ENCODE measurements at regions not wholly inside any gene's neighbourhood (a gene's known extent, or its start where the extent isn't known, plus 50 kb on each side); places are given as distances from the start of the nearest gene placed in this dataset.
"Not testable (repeated sequence)": the region's sequence is repeated elsewhere in the genome, so short reads cannot be mapped to it uniquely, and the experiment has no call there.

- Histone ChIP-seq H3K27ac (no peak overlapping the region), H3K4me3 (no peak overlapping the region), H3K36me3 (no peaks in the 10 kb centered on the region), H3K4me1 (no peaks in the 10 kb centered on the region), H3K27me3 (no peaks in the 10 kb centered on the region), H3K9me3 (no peaks in the 10 kb centered on the region)
- TF ChIP-seq POLR2A (IDR thresholded peaks at IDR 0.05), result no peak
- no peak for TF ChIP-seq POLR2AphosphoS5 (IDR thresholded peaks at IDR 0.05)
- TF ChIP-seq, protein P1, sequence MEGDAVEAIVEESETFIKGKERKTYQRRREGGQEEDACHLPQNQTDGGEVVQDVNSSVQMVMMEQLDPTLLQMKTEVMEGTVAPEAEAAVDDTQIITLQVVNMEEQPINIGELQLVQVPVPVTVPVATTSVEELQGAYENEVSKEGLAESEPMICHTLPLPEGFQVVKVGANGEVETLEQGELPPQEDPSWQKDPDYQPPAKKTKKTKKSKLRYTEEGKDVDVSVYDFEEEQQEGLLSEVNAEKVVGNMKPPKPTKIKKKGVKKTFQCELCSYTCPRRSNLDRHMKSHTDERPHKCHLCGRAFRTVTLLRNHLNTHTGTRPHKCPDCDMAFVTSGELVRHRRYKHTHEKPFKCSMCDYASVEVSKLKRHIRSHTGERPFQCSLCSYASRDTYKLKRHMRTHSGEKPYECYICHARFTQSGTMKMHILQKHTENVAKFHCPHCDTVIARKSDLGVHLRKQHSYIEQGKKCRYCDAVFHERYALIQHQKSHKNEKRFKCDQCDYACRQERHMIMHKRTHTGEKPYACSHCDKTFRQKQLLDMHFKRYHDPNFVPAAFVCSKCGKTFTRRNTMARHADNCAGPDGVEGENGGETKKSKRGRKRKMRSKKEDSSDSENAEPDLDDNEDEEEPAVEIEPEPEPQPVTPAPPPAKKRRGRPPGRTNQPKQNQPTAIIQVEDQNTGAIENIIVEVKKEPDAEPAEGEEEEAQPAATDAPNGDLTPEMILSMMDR (IDR thresholded peaks at IDR 0.05), result no peak
- TF ChIP-seq EP300 (IDR thresholded peaks at IDR 0.05), result no peak
- no peak for DNase-seq (ENCODE audit: low spot score in 2 of 2)
- WGBS, result 75% methylated on average over 13 of the region's 13 CpGs
Measured at GRCh38 chr4:187088070-187088799, 364.6 kb upstream of the FAT1 start.

DNA sequence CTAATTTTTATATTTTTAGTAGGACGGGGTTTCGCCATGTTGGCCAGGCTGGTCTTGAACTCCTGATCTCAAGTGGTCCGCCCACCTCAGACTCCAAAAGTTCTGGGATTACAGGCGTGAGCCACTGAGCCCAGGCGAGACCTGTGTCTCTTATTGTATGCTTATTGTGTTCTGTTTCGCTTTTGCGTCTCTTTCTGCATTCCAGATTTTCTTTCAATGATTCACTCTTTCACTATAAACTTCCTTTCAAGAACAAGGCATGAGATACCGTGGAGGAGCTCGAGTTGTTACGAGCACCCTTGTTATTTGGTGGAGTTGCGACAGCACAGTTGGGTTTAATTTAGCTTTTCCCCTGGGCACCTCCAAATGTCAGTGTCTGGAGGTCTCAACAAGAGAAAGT is 366.7 kb upstream of the FAT1 start:
- TF ChIP-seq POLR2AphosphoS5 (IDR thresholded peaks at IDR 0.05) (no peak), POLR2A (IDR thresholded peaks at IDR 0.05) (no peak), EP300 (IDR thresholded peaks at IDR 0.05) (no peak)
- TF ChIP-seq, protein P1 (IDR thresholded peaks at IDR 0.05), result no peak
- H3K36me3 ChIP-seq, result no peaks in the 10 kb centered on the region
- 90% methylated on average over 11 of the region's 11 CpGs for WGBS

GRCh38 chr4:187090832-187091231 is 367.2 kb upstream of the FAT1 start:
- not testable (repeated sequence) for H3K9me3 ChIP-seq; DNase-seq (ENCODE audit: low spot score in 2 of 2); H3K36me3 ChIP-seq; H3K4me1 ChIP-seq; H3K4me3 ChIP-seq; H3K27ac ChIP-seq; H3K27me3 ChIP-seq
- WGBS, result 92% methylated on average over 6 of the region's 6 CpGs

More for the DNA sequence above, 366.7 kb upstream of the FAT1 start:
- H3K27me3 ChIP-seq, result no peaks in the 10 kb centered on the region
- H3K4me3 ChIP-seq, result no peak overlapping the region
- no peak overlapping the region for H3K27ac ChIP-seq
- H3K9me3 ChIP-seq, result no peaks in the 10 kb centered on the region
- no peaks in the 10 kb centered on the region for H3K4me1 ChIP-seq
- DNase-seq (ENCODE audit: low spot score in 2 of 2), result no peak

- no peak overlapping the region for H3K4me3 ChIP-seq
- H3K27me3 ChIP-seq, result no peaks in the 10 kb centered on the region
- no peaks in the 10 kb centered on the region for H3K4me1 ChIP-seq
- peaks cover 4% of the 10 kb centered on the region for H3K9me3 ChIP-seq
- DNase-seq (ENCODE audit: low spot score in 2 of 2), result no peak
- H3K27ac ChIP-seq, result no peak overlapping the region
- H3K36me3 ChIP-seq, result no peaks in the 10 kb centered on the region
- 53% methylated on average over 3 of the region's 3 CpGs for WGBS
- TF ChIP-seq POLR2A (IDR thresholded peaks at IDR 0.05) (no peak), POLR2AphosphoS5 (IDR thresholded peaks at IDR 0.05) (no peak), EP300 (IDR thresholded peaks at IDR 0.05) (no peak)
- TF ChIP-seq, protein P1 (IDR thresholded peaks at IDR 0.05), result no peak
Measured at GRCh38 chr4:187094144-187094543, 370.5 kb upstream of the FAT1 start.

GRCh38 chr4:187098429-187098828 is 374.8 kb upstream of the FAT1 start:
- Histone ChIP-seq H3K4me1 (no peaks in the 10 kb centered on the region), H3K36me3 (no peaks in the 10 kb centered on the region), H3K27ac (no peak overlapping the region), H3K27me3 (no peaks in the 10 kb centered on the region), H3K4me3 (no peak overlapping the region), H3K9me3 (peaks cover 4% of the 10 kb centered on the region)
- no peak for DNase-seq (ENCODE audit: low spot score in 2 of 2)
- TF ChIP-seq, protein P1 (IDR thresholded peaks at IDR 0.05), result no peak
- TF ChIP-seq POLR2AphosphoS5 (IDR thresholded peaks at IDR 0.05), result no peak
- TF ChIP-seq EP300 (IDR thresholded peaks at IDR 0.05), result no peak
- no peak for TF ChIP-seq POLR2A (IDR thresholded peaks at IDR 0.05)
- 41% methylated on average over 2 of the region's 2 CpGs for WGBS

- H3K4me1 ChIP-seq, result no peaks in the 10 kb centered on the region
- no peak for TF ChIP-seq EP300 (IDR thresholded peaks at IDR 0.05)
- TF ChIP-seq, protein P1 (IDR thresholded peaks at IDR 0.05), result no peak
- TF ChIP-seq POLR2A (IDR thresholded peaks at IDR 0.05), result no peak
- no peak for TF ChIP-seq POLR2AphosphoS5 (IDR thresholded peaks at IDR 0.05)
- H3K27ac ChIP-seq, result no peak overlapping the region
- peaks cover 2% of the 10 kb centered on the region for H3K9me3 ChIP-seq
- H3K4me3 ChIP-seq, result no peak overlapping the region
- no peaks in the 10 kb centered on the region for H3K36me3 ChIP-seq
- DNase-seq (ENCODE audit: low spot score in 2 of 2), result no peak
- H3K27me3 ChIP-seq, result no peaks in the 10 kb centered on the region
- WGBS, result 73% methylated on average over 4 of the region's 4 CpGs
Measured at GRCh38 chr4:187103351-187103750, 379.7 kb upstream of the FAT1 start.
